ENCODE measurements at regions not wholly inside any gene's neighbourhood (a gene's known extent, or its start where the extent isn't known, plus 50 kb on each side); places are given as distances from the start of the nearest gene placed in this dataset.
"Not testable (repeated sequence)": the region's sequence is repeated elsewhere in the genome, so short reads cannot be mapped to it uniquely, and the experiment has no call there.

DNA sequence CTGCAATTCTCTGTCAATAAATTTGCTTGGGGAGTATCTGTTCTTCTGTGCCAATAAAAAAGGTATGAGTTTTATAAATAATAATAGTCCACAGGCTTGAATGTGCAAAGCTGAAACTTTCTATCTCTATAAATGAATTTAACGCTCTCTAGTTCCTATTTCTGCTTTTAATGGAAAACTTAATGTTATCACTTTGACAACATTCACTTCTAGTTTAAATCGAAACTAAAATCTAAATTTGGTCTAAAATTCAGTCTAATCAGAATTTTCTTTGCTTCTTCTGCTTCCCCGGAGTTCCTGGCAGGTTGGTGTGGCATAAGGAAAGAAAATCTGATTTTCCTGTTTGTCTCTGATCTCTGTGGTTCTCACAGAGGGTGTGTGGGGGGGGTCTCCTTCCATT is 450.1 kb upstream of the TBL1XR1 start:
- H3K36me3 ChIP-seq (ENCODE audit: insufficient read depth, low read depth, low read length), result no peaks in the 10 kb centered on the region
- H3K9ac ChIP-seq (ENCODE audit: low read depth, low read length), result no peak overlapping the region
- no peaks in the 10 kb centered on the region for H3K9me3 ChIP-seq (ENCODE audit: insufficient read depth, low read depth, low read length)
- H3K4me1 ChIP-seq (ENCODE audit: insufficient read depth, low read length), result no peaks in the 10 kb centered on the region
- H3K4me3 ChIP-seq (ENCODE audit: low read length), result no peak overlapping the region
- H3K27ac ChIP-seq (ENCODE audit: low read length), result no peak overlapping the region
- H3K27me3 ChIP-seq (ENCODE audit: insufficient read depth, low read length), result no peaks in the 10 kb centered on the region

GRCh38 chr3:177647876-177648275 is 450.6 kb upstream of the TBL1XR1 start:
- Histone ChIP-seq H3K4me1 (ENCODE audit: insufficient read depth, low read length) (no peaks in the 10 kb centered on the region), H3K27ac (ENCODE audit: low read length) (no peak overlapping the region), H3K4me3 (ENCODE audit: low read length) (no peak overlapping the region), H3K9me3 (ENCODE audit: insufficient read depth, low read depth, low read length) (no peaks in the 10 kb centered on the region), H3K9ac (ENCODE audit: low read depth, low read length) (no peak overlapping the region), H3K27me3 (ENCODE audit: insufficient read depth, low read length) (no peaks in the 10 kb centered on the region), H3K36me3 (ENCODE audit: insufficient read depth, low read depth, low read length) (no peaks in the 10 kb centered on the region)

DNA sequence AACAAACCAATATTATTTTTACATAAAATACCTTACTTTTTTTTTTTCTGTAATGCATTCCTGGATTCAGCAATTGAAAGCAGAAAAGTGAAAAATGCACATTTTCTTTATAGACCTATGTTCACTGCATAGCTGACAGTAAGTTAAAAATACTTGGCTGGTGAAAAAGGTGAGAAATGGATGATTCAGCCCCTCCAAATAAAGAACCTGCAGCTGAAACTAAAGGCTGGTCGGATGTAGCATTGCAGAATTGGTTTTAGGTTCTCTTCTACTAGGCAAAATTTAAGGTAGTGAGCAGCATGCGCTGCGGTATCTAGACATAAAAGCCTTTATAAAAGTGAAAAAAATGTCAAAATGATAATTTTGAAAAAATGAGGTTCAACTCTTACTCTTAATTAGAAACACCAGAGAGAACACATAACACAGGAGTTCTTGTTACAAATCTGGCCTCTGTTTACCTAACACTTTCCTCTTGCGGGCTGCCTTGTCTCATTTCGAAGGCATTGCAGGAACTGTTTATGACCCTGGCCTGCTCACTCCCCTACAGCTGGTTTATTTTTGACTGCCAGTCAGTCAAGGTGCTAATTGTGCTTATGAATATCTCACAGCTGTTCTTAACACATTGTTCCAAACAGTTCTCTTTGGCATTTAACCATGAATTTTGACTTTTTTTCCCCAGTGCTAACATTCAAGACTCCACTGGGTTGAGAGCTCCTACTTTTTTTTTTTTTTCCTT is 455.4 kb upstream of the TBL1XR1 start:
- Histone ChIP-seq H3K4me1 (ENCODE audit: insufficient read depth, low read length) (no peaks in the 10 kb centered on the region), H3K9ac (ENCODE audit: low read depth, low read length) (no peak overlapping the region), H3K27me3 (ENCODE audit: insufficient read depth, low read length) (no peaks in the 10 kb centered on the region), H3K27ac (ENCODE audit: low read length) (no peak overlapping the region), H3K36me3 (ENCODE audit: insufficient read depth, low read depth, low read length) (no peaks in the 10 kb centered on the region), H3K4me3 (ENCODE audit: low read length) (no peak overlapping the region), H3K9me3 (ENCODE audit: insufficient read depth, low read depth, low read length) (no peaks in the 10 kb centered on the region)

DNA sequence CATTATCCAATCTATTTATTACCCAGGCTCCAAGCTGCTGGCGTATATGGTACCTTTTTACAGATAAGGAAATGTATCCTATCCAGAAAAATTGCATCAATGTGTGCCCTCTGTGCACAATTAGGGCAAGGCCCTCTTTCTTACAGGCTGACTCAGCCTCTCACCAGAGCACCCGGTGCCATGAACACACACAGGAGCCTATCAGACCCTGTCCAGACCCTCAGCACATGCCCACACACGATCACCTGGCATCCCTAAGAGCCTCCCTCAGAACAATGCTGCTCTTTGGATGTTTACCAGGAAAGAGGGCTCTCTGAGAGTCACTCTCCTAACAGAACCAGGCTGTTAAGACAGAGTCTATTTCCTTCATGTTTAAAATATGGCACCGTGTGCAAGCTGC is 460.0 kb upstream of the TBL1XR1 start:
- Histone ChIP-seq H3K27ac (ENCODE audit: low read length) (no peak overlapping the region), H3K4me3 (ENCODE audit: low read length) (no peak overlapping the region), H3K4me1 (ENCODE audit: insufficient read depth, low read length) (no peaks in the 10 kb centered on the region), H3K9me3 (ENCODE audit: insufficient read depth, low read depth, low read length) (no peaks in the 10 kb centered on the region), H3K36me3 (ENCODE audit: insufficient read depth, low read depth, low read length) (no peaks in the 10 kb centered on the region), H3K9ac (ENCODE audit: low read depth, low read length) (no peak overlapping the region), H3K27me3 (ENCODE audit: insufficient read depth, low read length) (no peaks in the 10 kb centered on the region)

- no peak overlapping the region for H3K9ac ChIP-seq (ENCODE audit: low read depth, low read length)
- H3K4me1 ChIP-seq (ENCODE audit: insufficient read depth, low read length), result no peaks in the 10 kb centered on the region
- H3K27ac ChIP-seq (ENCODE audit: low read length), result no peak overlapping the region
- no peaks in the 10 kb centered on the region for H3K27me3 ChIP-seq (ENCODE audit: insufficient read depth, low read length)
- no peaks in the 10 kb centered on the region for H3K36me3 ChIP-seq (ENCODE audit: insufficient read depth, low read depth, low read length)
- no peak overlapping the region for H3K4me3 ChIP-seq (ENCODE audit: low read length)
- H3K9me3 ChIP-seq (ENCODE audit: insufficient read depth, low read depth, low read length), result no peaks in the 10 kb centered on the region
Measured at GRCh38 chr3:177658354-177658753, 461.1 kb upstream of the TBL1XR1 start.

DNA sequence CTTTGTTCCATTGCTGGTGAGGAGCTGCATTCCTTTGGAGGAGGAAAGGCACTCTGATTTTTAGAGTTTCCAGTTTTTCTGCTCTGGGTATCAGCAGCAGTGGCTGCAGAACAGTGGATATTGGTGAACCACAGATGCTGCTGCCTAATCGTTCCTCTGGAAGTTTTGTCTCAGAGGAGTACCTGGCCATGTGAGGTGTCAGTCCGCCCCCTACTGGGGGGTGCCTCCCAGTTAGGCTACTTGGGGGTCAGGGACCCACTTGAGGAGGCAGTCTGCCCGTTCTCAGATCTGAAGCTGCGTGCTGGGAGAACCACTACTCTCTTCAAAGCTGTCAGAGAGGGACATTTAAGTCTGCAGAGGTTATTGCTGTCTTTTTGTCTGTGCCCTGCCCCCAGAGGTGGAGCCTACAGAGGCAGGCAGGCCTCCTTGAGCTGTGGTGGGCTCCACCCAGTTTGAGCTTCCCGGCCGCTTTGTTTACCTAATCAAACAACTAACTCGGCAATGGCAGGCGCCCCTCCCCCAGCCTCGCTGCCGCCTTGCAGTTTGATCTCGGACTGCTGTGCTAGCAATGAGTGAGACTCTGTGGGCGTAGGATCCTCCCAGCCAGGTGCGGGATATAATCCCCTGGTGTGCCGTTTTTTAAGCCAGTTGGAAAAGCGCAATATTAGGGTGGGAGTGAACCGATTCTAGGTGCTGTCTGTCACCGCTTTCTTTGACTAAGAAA is 467.3 kb upstream of the TBL1XR1 start:
- not testable (repeated sequence) for H3K27ac ChIP-seq (ENCODE audit: low read length); H3K9ac ChIP-seq (ENCODE audit: low read depth, low read length); H3K36me3 ChIP-seq (ENCODE audit: insufficient read depth, low read depth, low read length); H3K27me3 ChIP-seq (ENCODE audit: insufficient read depth, low read length); H3K4me1 ChIP-seq (ENCODE audit: insufficient read depth, low read length); H3K4me3 ChIP-seq (ENCODE audit: low read length); H3K9me3 ChIP-seq (ENCODE audit: insufficient read depth, low read depth, low read length)

DNA sequence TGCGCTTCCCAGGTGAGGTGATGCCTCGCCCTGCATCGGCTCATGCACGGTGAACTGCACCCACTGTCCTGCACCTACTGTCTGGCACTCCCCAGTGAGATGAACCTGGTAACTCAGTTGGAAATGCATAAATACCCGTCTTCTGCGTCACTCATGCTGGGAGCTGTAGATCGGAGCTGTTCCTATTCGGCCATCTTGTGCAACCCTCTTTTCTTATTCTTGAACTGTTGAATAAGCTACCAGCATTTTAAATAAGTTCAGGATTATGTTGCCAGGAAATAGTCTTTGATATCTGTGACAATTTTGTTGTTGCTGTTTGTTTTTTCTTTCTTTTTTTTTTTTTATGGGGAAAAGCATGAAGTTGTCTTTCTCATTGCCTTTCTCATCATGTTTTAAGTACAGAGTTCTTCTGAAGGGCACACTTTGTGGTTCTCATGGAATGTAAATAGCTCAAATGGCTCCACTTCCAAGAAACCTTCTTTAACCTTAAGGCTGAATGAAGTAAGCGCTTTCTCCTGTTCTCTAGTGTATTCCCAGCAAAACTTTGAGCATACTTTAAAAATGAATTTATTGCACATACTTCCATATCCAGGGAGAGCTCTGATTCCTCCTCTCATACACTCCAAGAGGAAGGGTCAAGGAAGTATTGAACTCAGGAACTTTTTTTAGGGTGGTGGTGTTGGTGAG is 468.0 kb upstream of the TBL1XR1 start:
- H3K9me3 ChIP-seq (ENCODE audit: insufficient read depth, low read depth, low read length), result peaks cover 10% of the 10 kb centered on the region
- H3K27ac ChIP-seq (ENCODE audit: low read length), result no peak overlapping the region
- no peak overlapping the region for H3K4me3 ChIP-seq (ENCODE audit: low read length)
- no peaks in the 10 kb centered on the region for H3K4me1 ChIP-seq (ENCODE audit: insufficient read depth, low read length)
- no peaks in the 10 kb centered on the region for H3K36me3 ChIP-seq (ENCODE audit: insufficient read depth, low read depth, low read length)
- no peak overlapping the region for H3K9ac ChIP-seq (ENCODE audit: low read depth, low read length)
- H3K27me3 ChIP-seq (ENCODE audit: insufficient read depth, low read length), result no peaks in the 10 kb centered on the region

DNA sequence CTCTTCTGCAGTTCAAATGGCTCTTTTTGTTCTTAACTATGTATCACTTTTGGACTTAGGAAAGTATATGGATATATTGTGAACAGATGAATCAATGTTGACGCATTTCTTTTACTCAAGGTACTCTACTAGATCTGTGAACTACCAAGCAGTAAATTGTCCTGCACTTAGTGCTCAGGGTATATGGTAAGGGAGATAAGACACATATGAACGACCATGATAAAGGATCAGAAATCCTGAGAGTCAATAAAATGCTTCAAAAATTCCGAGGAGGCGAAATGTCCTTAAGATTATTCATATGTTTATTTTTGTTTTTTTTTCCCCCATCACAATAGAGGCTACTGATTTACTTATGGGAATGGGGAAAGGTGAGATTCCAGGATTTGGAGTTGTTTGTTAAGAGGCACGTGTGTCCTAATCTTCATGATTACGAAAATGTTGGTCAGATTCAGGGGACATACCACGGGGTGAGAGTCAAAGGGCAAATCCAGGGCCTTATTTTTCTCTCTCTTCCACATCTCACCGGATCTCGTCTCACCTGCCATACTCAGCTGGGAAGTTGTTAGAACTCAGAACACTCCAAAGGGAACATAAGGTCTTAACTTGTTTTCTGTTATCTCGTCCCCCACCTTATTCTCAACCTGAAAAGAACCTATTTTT is 475.1 kb upstream of the TBL1XR1 start:
- H3K4me1 ChIP-seq (ENCODE audit: insufficient read depth, low read length), result peaks cover 5% of the 10 kb centered on the region; the same call in 1 of the 2 replicates
- H3K27me3 ChIP-seq (ENCODE audit: insufficient read depth, low read length), result no peaks in the 10 kb centered on the region
- no peak overlapping the region for H3K27ac ChIP-seq (ENCODE audit: low read length)
- H3K9ac ChIP-seq (ENCODE audit: low read depth, low read length), result no peak overlapping the region
- no peaks in the 10 kb centered on the region for H3K36me3 ChIP-seq (ENCODE audit: insufficient read depth, low read depth, low read length)
- no peak overlapping the region for H3K4me3 ChIP-seq (ENCODE audit: low read length)
- H3K9me3 ChIP-seq (ENCODE audit: insufficient read depth, low read depth, low read length), result no peaks in the 10 kb centered on the region

DNA sequence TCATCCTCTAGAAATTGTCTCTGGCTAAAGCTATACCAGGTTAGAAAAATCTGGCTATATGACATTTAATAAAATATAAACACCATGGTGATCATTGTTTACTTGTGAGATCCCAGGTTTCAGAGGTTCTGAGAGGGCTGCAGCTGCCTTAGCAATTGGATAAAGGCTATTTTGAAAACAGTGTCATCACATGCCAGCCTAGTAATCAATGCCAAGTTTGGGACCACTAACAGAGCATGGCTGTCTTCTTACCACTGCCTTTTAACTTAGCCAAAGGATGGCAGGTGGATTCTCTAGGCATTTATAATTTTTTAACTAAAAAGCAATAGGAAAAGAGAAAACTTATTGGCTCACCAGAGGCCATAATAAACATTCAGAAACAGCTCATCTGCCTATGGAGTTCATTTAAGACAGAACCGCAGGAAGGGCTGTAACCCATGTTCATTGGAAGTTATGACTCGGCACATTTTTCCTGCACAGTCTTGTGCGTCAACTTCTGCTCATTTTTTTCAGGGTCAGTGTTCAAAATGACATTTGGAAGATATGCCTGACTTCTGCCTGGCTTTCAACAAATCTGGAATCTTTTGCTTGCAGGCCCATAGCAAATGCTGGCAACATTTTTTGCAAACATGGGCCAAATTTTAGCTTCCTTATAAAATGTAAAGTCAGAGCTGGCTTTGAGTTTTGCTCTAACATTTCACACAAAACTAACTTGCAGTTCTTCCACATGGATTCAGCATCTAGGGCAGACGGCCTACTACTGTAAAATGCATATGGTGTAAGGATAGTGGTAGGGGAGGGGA is 476.0 kb upstream of the TBL1XR1 start:
- peaks cover 5% of the 10 kb centered on the region; the same call in 1 of the 2 replicates for H3K4me1 ChIP-seq (ENCODE audit: insufficient read depth, low read length)
- no peaks in the 10 kb centered on the region for H3K9me3 ChIP-seq (ENCODE audit: insufficient read depth, low read depth, low read length)
- no peak overlapping the region for H3K4me3 ChIP-seq (ENCODE audit: low read length)
- no peaks in the 10 kb centered on the region for H3K27me3 ChIP-seq (ENCODE audit: insufficient read depth, low read length)
- no peak overlapping the region for H3K9ac ChIP-seq (ENCODE audit: low read depth, low read length)
- H3K27ac ChIP-seq (ENCODE audit: low read length), result no peak overlapping the region
- H3K36me3 ChIP-seq (ENCODE audit: insufficient read depth, low read depth, low read length), result no peaks in the 10 kb centered on the region

GRCh38 chr3:177674186-177674585 is 476.9 kb upstream of the TBL1XR1 start:
- H3K36me3 ChIP-seq (ENCODE audit: insufficient read depth, low read depth, low read length), result no peaks in the 10 kb centered on the region
- no peak overlapping the region for H3K9ac ChIP-seq (ENCODE audit: low read depth, low read length)
- no peak overlapping the region for H3K27ac ChIP-seq (ENCODE audit: low read length)
- no peak overlapping the region for H3K4me3 ChIP-seq (ENCODE audit: low read length)
- H3K9me3 ChIP-seq (ENCODE audit: insufficient read depth, low read depth, low read length), result no peaks in the 10 kb centered on the region
- H3K27me3 ChIP-seq (ENCODE audit: insufficient read depth, low read length), result no peaks in the 10 kb centered on the region
- H3K4me1 ChIP-seq (ENCODE audit: insufficient read depth, low read length), result peaks cover 5% of the 10 kb centered on the region; the same call in 1 of the 2 replicates

GRCh38 chr3:177676148-177676547 is 478.9 kb upstream of the TBL1XR1 start:
- Histone ChIP-seq H3K9me3 (ENCODE audit: insufficient read depth, low read depth, low read length) (no peaks in the 10 kb centered on the region), H3K4me1 (ENCODE audit: insufficient read depth, low read length) (peaks cover 5% of the 10 kb centered on the region; the same call in 1 of the 2 replicates), H3K9ac (ENCODE audit: low read depth, low read length) (no peak overlapping the region), H3K27ac (ENCODE audit: low read length) (no peak overlapping the region), H3K36me3 (ENCODE audit: insufficient read depth, low read depth, low read length) (no peaks in the 10 kb centered on the region), H3K4me3 (ENCODE audit: low read length) (no peak overlapping the region), H3K27me3 (ENCODE audit: insufficient read depth, low read length) (no peaks in the 10 kb centered on the region)
